HG03520 (cell line): ENCODE measurements at regions not wholly inside any gene's neighbourhood (a gene's known extent, or its start where the extent isn't known, plus 50 kb on each side); places are given as distances from the start of the nearest gene placed in this dataset.

ENCODE experiments used
- ATAC-seq: cut with Tn5 transposase; IDR thresholded peaks from one replicate; pipeline ENCODE4 v1.9.1; 2021; ENCODE audit warnings: mild to moderate bottlenecking, moderate library complexity; ENCODE audit not compliant: unreplicated experiment

DNA sequence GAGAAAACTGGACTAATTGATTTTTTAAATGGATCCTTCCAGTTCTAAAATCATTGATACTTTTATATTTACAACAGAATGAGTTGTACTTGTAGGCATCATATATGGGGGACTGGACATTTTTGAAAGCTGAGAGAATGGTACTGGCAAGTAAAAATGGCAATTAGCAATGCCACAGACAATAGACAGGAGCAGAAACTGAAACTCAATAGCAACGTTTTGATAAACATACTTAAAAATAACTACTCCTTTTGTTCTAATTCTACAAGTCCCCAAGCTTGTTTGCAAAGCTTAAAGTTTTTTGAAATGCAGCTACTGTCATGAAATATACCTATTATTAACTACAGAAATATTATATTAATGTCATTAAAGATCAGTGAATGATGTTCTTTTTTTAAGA lies 52.8 kb upstream of the FBXL7 start:
- ATAC-seq = no peak

GRCh38 chr5:15446552-15446951 lies 53.4 kb upstream of the FBXL7 start:
- no peak for ATAC-seq

DNA sequence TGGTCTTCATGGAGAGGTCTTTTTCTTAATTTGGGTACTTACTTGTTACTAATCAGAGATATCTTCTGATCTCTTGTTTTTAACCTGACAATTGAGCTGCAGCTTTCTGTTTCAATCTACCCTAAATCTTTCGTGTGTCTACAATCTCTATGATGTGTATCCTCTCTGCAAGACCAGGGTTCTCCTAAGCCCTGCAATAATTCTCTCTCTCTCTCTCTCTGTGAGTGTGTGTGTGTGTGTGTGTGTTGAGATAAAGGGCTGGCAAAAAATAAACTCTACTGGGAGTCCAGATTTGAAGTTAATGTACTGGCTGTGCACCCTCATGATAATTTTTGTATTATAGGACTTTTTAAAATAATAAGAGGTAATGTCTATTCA lies 57.8 kb upstream of the FBXL7 start:
- ATAC-seq = no peak

- ATAC-seq = no peak
These were observed 58.4 kb upstream of the FBXL7 start for GRCh38 chr5:15441433-15442192.

GRCh38 chr5:15440434-15440833 lies 59.5 kb upstream of the FBXL7 start:
- ATAC-seq = no peak

DNA sequence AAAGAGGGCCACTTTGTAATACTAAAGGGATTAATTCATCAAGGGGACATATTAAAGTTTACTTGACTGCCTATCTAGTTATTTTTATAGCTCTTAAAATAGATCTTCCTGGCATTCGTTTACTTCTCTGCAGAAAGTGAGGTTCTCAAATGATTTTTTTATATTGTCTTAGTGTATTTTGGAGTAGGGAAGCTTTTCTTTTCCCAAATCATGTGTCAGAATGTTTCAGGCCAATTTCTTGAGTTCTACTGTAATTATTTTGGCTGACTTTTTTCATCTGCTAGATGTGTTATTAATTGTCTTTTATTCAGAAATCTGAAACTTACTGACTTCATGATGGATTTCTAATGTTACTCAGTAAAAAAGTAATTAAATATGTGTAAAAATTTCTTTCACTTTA lies 60.2 kb upstream of the FBXL7 start:
- ATAC-seq = no peak

- no peak for ATAC-seq
These were observed 66.3 kb upstream of the FBXL7 start for GRCh38 chr5:15433709-15434108.

DNA sequence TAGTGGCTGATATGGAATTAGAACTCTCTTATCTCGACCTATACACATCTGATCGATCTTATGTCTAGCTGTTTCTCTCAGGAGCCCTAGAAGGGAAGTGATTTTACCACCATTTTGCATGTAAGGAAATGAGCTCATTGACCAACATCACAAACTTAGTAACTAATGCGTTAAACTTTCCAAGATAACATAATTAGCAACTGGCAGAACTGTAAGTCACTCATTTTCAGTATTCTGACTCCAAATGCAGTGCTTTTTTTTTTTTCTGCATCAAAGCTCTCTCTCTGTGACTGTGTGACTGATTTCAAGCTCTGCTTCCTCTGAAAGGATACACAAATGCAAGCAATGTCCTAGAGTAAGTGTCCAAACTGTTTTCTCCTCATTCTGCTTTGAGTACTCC lies 68.1 kb upstream of the FBXL7 start:
- no peak for ATAC-seq

- ATAC-seq = no peak
These were observed 74.2 kb upstream of the FBXL7 start for GRCh38 chr5:15425766-15426165.

DNA sequence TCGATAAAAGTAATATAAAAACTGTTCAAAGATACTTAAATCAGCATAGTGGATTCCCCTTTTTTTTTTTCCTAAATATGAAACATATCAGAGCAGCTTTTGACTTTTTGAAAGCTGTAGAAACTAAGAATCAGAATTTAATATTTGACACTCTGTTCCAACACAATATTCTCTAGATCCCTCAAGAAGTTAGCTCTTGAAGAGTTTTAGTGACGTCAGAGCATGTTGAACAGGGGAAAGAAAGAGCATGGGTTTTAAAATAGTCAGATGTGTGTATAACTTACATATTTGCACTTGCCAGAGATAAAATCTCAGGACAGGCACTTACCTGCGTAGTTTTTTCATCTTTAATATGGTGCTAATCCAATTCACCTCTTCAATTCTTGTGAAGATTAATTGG lies 75.2 kb upstream of the FBXL7 start:
- no peak for ATAC-seq

GRCh38 chr5:15421921-15422412 lies 78.0 kb upstream of the FBXL7 start:
- ATAC-seq = no peak

- ATAC-seq = no peak
These were observed 78.6 kb upstream of the FBXL7 start for GRCh38 chr5:15421381-15421780.

DNA sequence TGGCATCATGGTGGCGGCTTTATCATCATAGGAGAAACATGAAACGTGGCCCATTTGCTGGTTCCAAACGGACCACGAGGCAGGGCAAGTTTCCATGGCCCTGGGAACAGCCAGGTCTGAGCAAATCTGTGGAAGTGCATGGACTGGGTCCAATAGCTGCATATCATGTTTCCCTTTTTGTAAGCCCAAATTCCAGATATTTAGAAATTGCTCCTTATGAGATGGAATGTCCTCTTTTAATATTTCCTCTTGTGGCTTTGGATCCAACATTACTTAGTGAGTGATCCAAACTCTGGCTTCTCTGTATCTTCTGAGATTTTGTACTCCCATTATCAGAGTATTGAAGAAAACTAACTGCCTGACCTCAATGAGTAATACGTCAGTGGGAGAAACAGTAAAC lies 79.8 kb upstream of the FBXL7 start:
- ATAC-seq = no peak

DNA sequence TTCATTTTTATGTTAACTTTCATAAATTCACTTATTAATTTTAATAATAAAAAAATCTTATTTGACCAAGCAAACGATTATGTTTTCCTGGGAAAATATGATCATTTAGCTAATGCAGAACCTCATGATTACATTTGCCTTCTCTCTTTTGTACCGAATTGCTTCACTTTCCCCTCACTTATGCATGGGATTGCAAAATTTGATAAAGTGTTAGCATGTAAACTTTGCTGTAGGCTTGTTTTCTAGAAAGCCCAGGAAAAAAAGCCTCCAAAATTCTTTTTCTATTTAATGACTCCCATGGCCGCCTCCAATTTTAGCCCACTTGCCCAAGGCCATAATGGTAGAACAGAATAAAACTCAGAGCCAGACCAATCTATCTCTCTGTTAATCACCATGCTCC lies 82.8 kb upstream of the FBXL7 start:
- no peak for ATAC-seq

GRCh38 chr5:15406478-15406877 lies 93.5 kb upstream of the FBXL7 start:
- ATAC-seq = no peak

- no peak for ATAC-seq
These were observed 106.8 kb upstream of the FBXL7 start for GRCh38 chr5:15393146-15393545.

DNA sequence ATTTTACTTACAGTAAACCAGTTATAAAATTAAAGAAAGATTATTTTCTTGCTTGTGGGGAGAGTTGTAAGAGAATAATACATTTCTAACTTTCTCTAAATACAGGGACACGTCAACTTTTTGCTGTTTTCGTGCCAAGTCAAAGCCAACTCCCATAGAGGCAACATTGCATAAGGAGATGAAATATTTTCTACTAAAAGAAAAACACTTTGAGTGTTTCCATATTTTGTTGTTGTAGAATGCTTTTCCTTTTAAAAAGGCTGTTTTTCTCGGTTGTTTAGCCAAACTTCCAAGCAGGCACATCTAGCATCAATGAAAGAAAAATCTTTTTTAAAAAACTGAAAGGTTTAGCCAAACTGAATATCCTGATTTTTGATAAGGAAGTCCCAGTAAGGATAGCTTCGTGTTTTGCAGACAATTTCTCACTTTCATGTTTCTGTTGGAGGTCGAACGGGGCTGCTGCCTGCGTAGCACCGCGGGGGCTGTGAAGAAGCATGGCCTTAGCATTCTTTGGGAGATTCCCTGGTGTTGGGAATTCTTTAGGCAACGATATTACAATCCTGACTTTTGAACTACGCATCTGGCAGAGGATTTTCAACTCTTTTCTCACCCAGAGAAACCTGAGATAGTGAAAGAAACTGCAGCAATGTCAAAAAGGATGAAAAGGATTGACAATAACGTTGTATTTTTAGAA lies 108.1 kb upstream of the FBXL7 start:
- ATAC-seq = no peak

- no peak for ATAC-seq
These were observed 111.1 kb upstream of the FBXL7 start for GRCh38 chr5:15388866-15389265.

DNA sequence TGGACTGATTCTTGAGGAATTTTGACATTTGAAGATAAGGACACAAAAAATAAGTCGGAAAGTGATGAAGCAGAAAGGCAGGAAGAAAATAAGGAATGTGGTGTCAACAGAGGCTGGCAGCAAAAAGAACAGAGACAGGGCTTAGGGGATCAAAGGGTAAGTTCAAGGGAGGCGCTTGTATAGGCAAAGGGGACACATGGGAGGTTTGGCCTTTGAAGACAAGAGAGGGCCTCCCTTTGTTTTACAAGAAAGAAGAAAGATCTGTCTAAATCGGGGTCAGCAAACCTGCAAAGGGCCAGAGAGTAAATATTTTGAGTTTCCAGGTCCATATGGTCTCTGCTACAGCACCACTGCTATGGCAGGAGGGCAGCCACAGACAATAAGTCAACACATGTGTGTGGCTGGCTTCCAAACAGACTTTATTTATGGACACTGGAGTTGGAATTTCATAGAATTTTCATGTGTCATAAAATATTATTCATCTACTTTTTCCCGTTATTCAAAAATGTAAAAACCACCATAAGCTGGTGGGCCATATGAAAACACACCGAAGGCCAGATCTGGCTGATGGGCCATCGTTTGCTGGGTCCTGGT lies 112.0 kb upstream of the FBXL7 start:
- no peak for ATAC-seq

- no peak for ATAC-seq
These were observed 113.9 kb upstream of the FBXL7 start for GRCh38 chr5:15386122-15386521.

DNA sequence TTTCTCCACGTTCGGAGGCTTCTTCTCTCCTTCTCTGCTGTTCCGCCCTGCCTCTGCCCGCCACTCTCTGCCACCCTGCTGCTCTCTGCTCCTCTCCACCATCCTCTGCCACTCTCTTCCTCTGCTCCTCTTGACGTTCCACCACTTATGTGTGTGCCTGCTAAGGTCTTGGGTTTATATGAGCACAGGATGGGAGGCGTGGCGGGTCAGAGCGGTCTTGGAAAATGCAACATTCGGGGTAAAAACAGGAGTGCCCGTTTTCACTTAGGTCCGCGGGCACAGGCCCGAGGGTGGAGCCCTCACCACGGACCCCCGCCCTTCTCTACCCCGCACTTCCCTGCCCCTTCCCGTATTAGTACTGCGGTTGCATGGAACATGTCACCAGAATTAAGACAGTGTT lies 114.4 kb upstream of the FBXL7 start:
- no peak for ATAC-seq

GRCh38 chr5:15385037-15385436 lies 114.9 kb upstream of the FBXL7 start:
- no peak for ATAC-seq
